GM08714 (cell line): ENCODE measurements at regions not wholly inside any gene's neighbourhood (a gene's known extent, or its start where the extent isn't known, plus 50 kb on each side); places are given as distances from the start of the nearest gene placed in this dataset.

Experiments
- H3K4me3 ChIP-seq: fragments of 200-500 bp; sonication (Bioruptor generic); 2 replicates; pipeline ENCODE4 v1.5.1; 2014; ENCODE audit warnings: mild to moderate bottlenecking, low read length, inconsistent platforms
- ZNF274 ChIP-seq: IDR thresholded peaks from 2 replicates; pipeline ENCODE4 v1.6.1; 2012; ENCODE audit warnings: mild to moderate bottlenecking, low read depth, low read length

DNA sequence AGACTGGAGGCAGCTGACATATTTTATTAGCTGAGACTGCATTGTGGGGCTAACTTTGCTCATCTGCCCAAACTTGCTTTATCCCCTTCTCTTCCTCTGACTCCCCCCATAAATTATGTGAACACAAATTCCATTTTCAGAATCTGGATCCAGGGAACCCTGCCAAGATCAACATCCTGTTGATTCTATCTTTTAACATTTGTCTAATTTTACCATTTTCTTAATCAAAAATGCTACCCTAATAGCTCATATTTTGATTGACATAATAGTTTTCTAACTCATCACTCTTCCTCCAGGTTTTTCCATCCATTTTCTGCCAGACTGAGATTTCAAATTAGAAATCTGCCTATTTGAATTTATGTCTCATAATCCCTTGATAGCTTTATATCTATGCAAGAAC is 184.7 kb upstream of the PRSS16 start:
- no peak overlapping the region for H3K4me3 ChIP-seq
- TF ChIP-seq ZNF274, result no peak

- TF ChIP-seq ZNF274, result no peak
Measured at GRCh38 chr6:27065183-27065582, 182.3 kb upstream of the PRSS16 start.

DNA sequence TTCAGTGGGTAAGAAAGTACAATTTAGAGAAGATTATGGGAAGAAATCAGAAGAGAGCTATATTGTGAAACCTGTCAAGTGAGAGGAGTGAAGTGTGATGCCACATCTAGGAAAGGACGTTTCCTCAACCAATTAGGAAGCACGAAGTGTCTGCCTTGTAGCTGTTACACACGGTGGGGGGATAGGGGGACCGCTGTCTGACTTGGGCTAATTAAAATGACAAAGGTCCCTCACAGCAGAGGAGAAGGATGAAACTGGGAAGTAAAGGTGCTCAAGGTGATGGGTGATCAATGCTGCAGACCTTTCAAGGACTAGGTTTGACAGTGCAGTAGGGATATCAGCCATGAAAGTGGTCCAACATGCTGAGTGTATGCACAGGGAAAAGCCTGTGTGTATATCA is 181.1 kb upstream of the PRSS16 start:
- no peak overlapping the region for H3K4me3 ChIP-seq
- no peak for TF ChIP-seq ZNF274

More at GRCh38 chr6:27065183-27065582, 182.3 kb upstream of the PRSS16 start:
- H3K4me3 ChIP-seq, result no peak overlapping the region

DNA sequence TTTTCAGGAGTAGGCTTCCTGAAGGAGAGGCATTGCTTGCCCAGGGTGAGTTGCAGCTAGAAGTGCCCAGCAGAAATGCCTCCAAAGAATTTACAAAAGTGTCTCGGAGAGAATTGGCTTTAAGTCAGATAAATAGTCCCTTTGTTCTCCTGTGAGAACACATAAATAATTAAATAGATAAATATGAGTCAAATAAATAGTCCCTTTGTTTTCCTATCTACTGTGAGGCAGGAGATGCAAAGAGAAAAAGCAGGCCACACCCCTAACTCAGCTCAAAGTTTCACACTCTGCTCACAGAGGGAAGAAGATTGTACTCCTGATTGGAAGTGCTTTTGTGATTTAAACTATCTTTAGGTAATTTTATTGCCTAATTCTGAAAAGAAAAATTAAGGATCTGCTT is 180.7 kb upstream of the PRSS16 start:
- TF ChIP-seq ZNF274, result no peak
- no peak overlapping the region for H3K4me3 ChIP-seq

DNA sequence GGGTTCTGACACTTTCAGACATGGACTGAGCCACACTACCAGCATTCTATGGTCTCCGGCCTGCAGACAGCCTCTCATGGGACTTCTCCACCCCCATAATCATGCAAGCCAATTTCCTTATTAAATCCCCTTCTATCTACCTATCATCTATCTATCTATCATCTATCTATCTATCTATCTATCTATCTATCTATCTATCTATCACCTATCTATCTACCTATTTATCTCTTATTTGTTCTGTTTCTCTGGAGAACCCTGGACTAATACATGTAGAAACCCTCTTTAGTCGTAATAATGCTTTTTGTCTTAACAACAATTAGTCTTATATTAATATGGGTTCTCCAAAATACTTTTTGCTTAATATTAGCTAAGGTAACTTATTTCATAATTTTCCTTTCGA is 174.1 kb upstream of the PRSS16 start:
- no peak for TF ChIP-seq ZNF274
- H3K4me3 ChIP-seq, result no peak overlapping the region

GRCh38 chr6:27076116-27076515 is 171.4 kb upstream of the PRSS16 start:
- TF ChIP-seq ZNF274, result no peak
- H3K4me3 ChIP-seq, result no peak overlapping the region

- peak overlapping the region; percentile 63 for H3K4me3 ChIP-seq
- TF ChIP-seq ZNF274, result no peak
Measured at GRCh38 chr6:27078734-27079357, 168.7 kb upstream of the PRSS16 start.

DNA sequence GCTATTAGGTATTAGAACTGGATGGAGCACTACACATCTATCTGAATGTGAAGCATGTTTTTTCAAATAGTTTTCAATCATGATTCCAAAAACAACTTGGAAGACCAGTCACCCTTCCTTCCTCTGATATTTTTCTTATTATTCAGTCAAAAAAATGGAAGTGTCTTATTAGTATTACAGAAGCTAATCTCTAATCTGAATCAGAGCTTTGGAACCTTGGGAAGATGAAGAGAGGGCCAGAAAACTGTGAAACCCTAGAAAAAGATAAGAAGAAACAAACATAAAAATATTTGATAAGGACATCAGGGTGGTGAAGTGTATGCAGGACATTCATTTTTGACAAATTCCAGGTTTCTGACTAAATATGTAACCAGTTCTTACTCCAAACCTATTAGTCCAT is 166.3 kb upstream of the PRSS16 start:
- TF ChIP-seq ZNF274, result no peak
- H3K4me3 ChIP-seq, result no peak overlapping the region

DNA sequence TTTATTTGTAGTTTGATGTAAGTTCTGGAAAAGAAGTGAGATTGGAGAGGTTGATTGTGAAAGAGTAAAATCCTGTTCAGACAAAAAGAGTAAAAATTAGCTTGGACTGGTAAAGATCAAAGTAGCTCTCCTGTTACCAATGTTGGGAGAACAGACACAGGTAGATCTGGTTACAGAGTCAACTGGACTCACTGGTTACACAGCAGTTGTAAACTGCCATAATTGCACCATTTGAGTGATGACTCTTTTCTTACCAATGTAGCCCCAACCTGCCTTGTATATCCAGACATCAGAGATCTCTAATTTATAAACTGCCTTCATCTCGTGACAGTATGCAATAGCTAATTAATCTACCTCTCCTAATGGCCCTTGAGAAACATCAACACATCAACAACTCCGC is 165.6 kb upstream of the PRSS16 start:
- no peak overlapping the region for H3K4me3 ChIP-seq
- no peak for TF ChIP-seq ZNF274

GRCh38 chr6:27088068-27088467 is 159.4 kb upstream of the PRSS16 start:
- H3K4me3 ChIP-seq, result no peak overlapping the region
- TF ChIP-seq ZNF274, result no peak

DNA sequence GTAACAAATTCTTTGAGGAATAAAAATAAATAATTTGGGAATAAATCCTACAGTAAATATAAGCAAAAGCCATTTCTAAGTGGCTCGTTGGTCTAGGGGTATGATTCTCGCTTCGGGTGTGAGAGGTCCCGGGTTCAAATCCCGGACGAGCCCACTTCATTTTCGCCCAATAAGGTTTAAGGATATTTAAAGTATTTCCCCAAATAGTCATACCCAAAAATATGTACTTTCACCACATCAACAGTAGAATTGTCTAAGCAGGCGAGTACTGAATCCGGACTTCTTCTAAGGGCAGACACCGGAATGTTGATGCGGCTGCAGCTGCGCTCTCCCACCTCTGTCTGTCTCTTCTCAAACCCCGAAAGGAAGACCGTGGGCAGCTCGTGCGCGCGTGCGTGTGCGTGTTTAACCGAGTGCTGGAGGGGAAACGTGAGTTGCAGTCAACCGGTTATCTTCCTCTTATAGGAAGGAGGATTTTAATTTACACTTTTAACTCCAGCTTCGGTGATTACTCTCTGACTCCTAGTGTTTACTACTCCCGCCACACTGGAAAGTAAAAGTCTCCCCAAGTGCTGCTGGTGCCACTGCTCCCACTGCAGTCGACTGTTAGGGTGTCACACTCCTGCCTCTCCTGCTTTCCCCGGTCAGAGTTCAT is 155.7 kb upstream of the PRSS16 start:
- TF ChIP-seq ZNF274, result no peak
- H3K4me3 ChIP-seq, result peak overlapping the region; percentile 79

DNA sequence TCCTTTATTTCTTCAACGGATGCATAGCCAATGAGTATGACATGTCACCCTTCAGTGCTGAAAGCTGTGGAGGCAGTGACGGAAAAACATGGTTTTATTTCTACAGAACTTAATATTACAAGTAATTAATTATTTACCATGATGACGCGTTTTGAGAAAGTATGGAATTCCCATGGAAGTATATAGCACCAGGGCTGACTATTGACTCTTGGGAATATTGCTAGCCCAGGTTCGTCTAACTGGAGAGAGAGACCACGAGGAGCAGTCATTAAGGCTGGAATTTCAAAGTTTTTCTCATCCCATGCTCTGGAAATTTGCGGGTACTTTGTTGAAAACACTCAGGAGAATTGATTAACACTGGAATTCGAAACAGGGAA is 155.2 kb upstream of the PRSS16 start:
- peak overlapping the region; percentile 79 for H3K4me3 ChIP-seq
- TF ChIP-seq ZNF274, result no peak

DNA sequence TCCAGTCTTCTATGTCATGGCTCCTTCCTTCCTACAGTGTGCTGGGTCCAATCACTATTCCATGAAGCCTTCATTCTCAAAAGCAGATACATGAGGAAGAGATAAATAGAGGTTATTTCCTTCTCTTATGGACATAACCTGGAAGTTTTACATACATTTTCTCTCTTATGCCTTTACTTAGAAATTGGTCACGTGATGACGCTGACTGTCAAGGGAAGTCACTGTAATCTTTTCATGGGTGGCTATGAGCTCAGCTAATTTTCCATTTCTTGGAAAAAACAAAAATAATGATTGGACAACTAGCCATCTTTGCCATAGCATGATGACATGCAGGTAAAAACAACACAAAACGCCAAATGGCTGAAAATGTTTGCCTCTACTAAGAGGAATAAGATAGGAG is 151.6 kb upstream of the PRSS16 start:
- no peak overlapping the region for H3K4me3 ChIP-seq
- no peak for TF ChIP-seq ZNF274

GRCh38 chr6:27096834-27097511 is 150.5 kb upstream of the PRSS16 start:
- peak overlapping the region; percentile 58; the same call in 1 of the 2 replicates for H3K4me3 ChIP-seq

DNA sequence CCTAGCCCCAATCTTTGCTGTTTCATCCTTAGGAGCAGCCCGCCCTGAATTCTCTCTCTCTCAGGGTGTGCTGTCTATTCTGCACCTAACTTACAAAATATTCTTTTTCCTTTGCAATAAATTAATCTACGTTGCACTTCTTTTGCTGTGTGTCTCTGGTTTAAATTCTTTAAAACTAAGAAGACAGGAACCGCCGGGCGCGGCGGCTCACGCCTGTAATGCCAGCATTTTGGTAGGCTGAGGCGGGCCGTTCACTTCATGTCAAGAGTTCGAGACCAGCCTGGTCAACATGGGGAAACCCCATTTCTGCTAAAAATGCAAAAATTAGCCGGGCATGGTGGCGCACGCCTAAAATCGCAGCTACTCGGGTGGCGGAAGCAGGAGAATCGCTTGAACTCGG is 148.5 kb upstream of the PRSS16 start:
- no peak overlapping the region for H3K4me3 ChIP-seq
- no peak for TF ChIP-seq ZNF274

More at GRCh38 chr6:27096834-27097511, 150.5 kb upstream of the PRSS16 start:
- TF ChIP-seq ZNF274, result no peak
